ENCODE measurements at regions not wholly inside any gene's neighbourhood (a gene's known extent, or its start where the extent isn't known, plus 50 kb on each side); places are given as distances from the start of the nearest gene placed in this dataset.

DNA sequence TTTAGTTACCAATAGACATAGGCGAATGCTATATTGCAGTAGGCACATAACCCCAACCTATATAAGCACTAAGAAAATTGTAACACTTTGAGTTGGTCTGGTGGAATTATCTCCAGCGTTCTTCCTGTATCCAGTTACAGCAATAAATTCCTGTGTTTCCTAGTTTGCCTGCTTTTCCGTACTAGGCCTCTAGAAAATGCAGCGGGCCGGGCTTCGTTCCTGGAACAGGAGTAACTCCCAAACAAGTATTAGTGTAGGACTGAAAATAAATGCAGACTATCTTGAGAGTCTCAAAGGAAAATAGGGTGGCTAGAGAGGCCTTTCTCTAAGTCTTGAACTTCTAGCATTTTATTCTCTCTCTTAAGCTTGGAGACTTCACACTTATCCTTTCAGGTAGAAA is 159.8 kb downstream of the OR13H1 start:
- CTCF ChIA-PET (ENCODE audit: partially characterized antibody): no interaction called here
- H3K27ac ChIP-seq (ENCODE audit: low read depth, low read length): no peak overlapping the region
- Mint-ChIP-seq H3K27ac (peak overlapping the region in 2 of 7 donors; percentile 90 to 92), H3K36me3 (no peaks in the 10 kb centered on the region), H3K4me3 (peak overlapping the region in 6 of 8 donors; percentile 93 to 97 (median 94)), H3K27me3 (no peaks in the 10 kb centered on the region), H3K4me1 (peaks cover 0 to 5% (median 0%) of the 10 kb centered on the region in 4 donors), H3K9me3 (no peaks in the 10 kb centered on the region)
- no peaks in the 10 kb centered on the region for H3K9me3 ChIP-seq (ENCODE audit: control insufficient read depth in 1 of 2, low read length in 2 of 2)
- no peak for DNase-seq
- intact Hi-C loops (cut with micrococcal nuclease): no loop called here
- H3K4me3 ChIP-seq (ENCODE audit: low read length in 2 of 2): no peak overlapping the region
- H3K4me1 ChIP-seq (ENCODE audit: insufficient read depth, low read length): no peaks in the 10 kb centered on the region
- POLR2A ChIA-PET (ENCODE audit: partially characterized antibody): no interaction called here
- no peaks in the 10 kb centered on the region for H3K27me3 ChIP-seq (ENCODE audit: insufficient read depth, low read length)
- no peaks in the 10 kb centered on the region for H3K36me3 ChIP-seq (ENCODE audit: insufficient read depth, low read length)

GRCh38 chrX:131704136-131704695 is 160.3 kb downstream of the OR13H1 start:
- H3K4me3 Mint-ChIP-seq: peak overlapping the region in 6 of 8 donors; percentile 93 to 97 (median 94)

GRCh38 chrX:131709553-131709952 is 165.7 kb downstream of the OR13H1 start:
- CTCF ChIA-PET (ENCODE audit: partially characterized antibody): no interaction called here
- H3K27ac Mint-ChIP-seq: no peak overlapping the region

More at GRCh38 chrX:131704136-131704695, 160.3 kb downstream of the OR13H1 start:
- ChIA-PET CTCF (ENCODE audit: partially characterized antibody) (no interaction called here), POLR2A (ENCODE audit: partially characterized antibody) (no interaction called here)
- Mint-ChIP-seq H3K4me1 (peaks cover 0 to 5% (median 0%) of the 10 kb centered on the region in 4 donors), H3K27me3 (no peaks in the 10 kb centered on the region), H3K9me3 (no peaks in the 10 kb centered on the region), H3K27ac (peak overlapping the region in 5 of 7 donors; percentile 80 to 94 (median 90)), H3K36me3 (no peaks in the 10 kb centered on the region)
- Histone ChIP-seq H3K27me3 (ENCODE audit: insufficient read depth, low read length) (no peaks in the 10 kb centered on the region), H3K27ac (ENCODE audit: low read depth, low read length) (no peak overlapping the region), H3K36me3 (ENCODE audit: insufficient read depth, low read length) (no peaks in the 10 kb centered on the region), H3K4me3 (ENCODE audit: low read length in 2 of 2) (no peak overlapping the region), H3K4me1 (ENCODE audit: insufficient read depth, low read length) (no peaks in the 10 kb centered on the region), H3K9me3 (ENCODE audit: control insufficient read depth in 1 of 2, low read length in 2 of 2) (no peaks in the 10 kb centered on the region)
- DNase-seq: peak in 4 of 5 donors; percentile 86 to 88 (median 88)
- intact Hi-C loops (cut with micrococcal nuclease): no loop called here

DNA sequence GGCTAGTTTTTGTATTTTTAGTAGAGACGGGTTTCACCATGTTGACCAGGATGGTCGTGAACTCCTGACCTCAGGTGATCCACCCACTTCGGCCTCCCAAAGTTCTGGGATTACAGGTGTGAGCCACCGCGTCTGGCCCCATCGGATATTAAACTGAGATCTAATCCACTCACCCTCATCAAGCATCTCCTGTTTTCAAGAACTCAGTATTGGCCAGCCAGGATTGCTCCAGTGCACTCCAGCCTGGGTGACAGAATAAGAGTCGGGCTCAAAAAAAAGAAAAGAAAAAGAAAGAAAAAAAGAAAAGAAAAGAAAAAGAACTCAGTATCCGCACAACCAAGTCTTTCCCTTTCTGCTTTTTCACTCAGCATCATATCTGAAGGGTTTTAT is 167.6 kb downstream of the OR13H1 start:
- ChIA-PET CTCF (ENCODE audit: partially characterized antibody) (no interaction called here), POLR2A (ENCODE audit: partially characterized antibody) (no interaction called here)
- peaks cover 0 to 4% (median 1%) of the 10 kb centered on the region in 4 donors for H3K4me1 Mint-ChIP-seq
- H3K27ac Mint-ChIP-seq: peak overlapping the region in 1 of 7 donors; percentile 82
- no peaks in the 10 kb centered on the region for H3K36me3 ChIP-seq (ENCODE audit: insufficient read depth, low read length)
- no peaks in the 10 kb centered on the region for H3K9me3 ChIP-seq (ENCODE audit: control insufficient read depth in 1 of 2, low read length in 2 of 2)
- H3K27ac ChIP-seq (ENCODE audit: low read depth, low read length): no peak overlapping the region
- H3K27me3 ChIP-seq (ENCODE audit: insufficient read depth, low read length): no peaks in the 10 kb centered on the region
- intact Hi-C loops (cut with micrococcal nuclease): no loop called here
- no peaks in the 10 kb centered on the region for H3K27me3 Mint-ChIP-seq
- H3K36me3 Mint-ChIP-seq: peaks cover 0 to 2% of the 10 kb centered on the region in 2 donors
- H3K9me3 Mint-ChIP-seq: no peaks in the 10 kb centered on the region
- no peak overlapping the region for H3K4me3 ChIP-seq (ENCODE audit: low read length in 2 of 2)
- DNase-seq: no peak
- H3K4me1 ChIP-seq (ENCODE audit: insufficient read depth, low read length): no peaks in the 10 kb centered on the region
- H3K4me3 Mint-ChIP-seq: peak overlapping the region in 6 of 8 donors; percentile 82 to 89 (median 88)

More at GRCh38 chrX:131709553-131709952, 165.7 kb downstream of the OR13H1 start:
- intact Hi-C loops (cut with micrococcal nuclease): no loop called here
- Mint-ChIP-seq H3K4me3 (no peak overlapping the region), H3K9me3 (no peaks in the 10 kb centered on the region), H3K4me1 (peaks cover 0 to 7% (median 2%) of the 10 kb centered on the region in 4 donors), H3K36me3 (peaks cover 0 to 2% of the 10 kb centered on the region in 2 donors), H3K27me3 (no peaks in the 10 kb centered on the region)
- DNase-seq: no peak
- H3K9me3 ChIP-seq (ENCODE audit: control insufficient read depth in 1 of 2, low read length in 2 of 2): no peaks in the 10 kb centered on the region
- no peaks in the 10 kb centered on the region for H3K36me3 ChIP-seq (ENCODE audit: insufficient read depth, low read length)
- POLR2A ChIA-PET (ENCODE audit: partially characterized antibody): no interaction called here
- H3K4me3 ChIP-seq (ENCODE audit: low read length in 2 of 2): no peak overlapping the region
- H3K27me3 ChIP-seq (ENCODE audit: insufficient read depth, low read length): no peaks in the 10 kb centered on the region
- H3K4me1 ChIP-seq (ENCODE audit: insufficient read depth, low read length): no peaks in the 10 kb centered on the region
- H3K27ac ChIP-seq (ENCODE audit: low read depth, low read length): no peak overlapping the region

- Histone ChIP-seq H3K36me3 (ENCODE audit: insufficient read depth, low read length) (no peaks in the 10 kb centered on the region), H3K4me3 (ENCODE audit: low read length in 2 of 2) (no peak overlapping the region), H3K4me1 (ENCODE audit: insufficient read depth, low read length) (no peaks in the 10 kb centered on the region), H3K9me3 (ENCODE audit: control insufficient read depth in 1 of 2, low read length in 2 of 2) (no peaks in the 10 kb centered on the region), H3K27me3 (ENCODE audit: insufficient read depth, low read length) (no peaks in the 10 kb centered on the region), H3K27ac (ENCODE audit: low read depth, low read length) (no peak overlapping the region)
- Mint-ChIP-seq H3K4me3 (no peak overlapping the region), H3K27me3 (no peaks in the 10 kb centered on the region), H3K4me1 (peaks cover 0 to 18% (median 3%) of the 10 kb centered on the region in 4 donors), H3K27ac (no peak overlapping the region), H3K9me3 (peaks cover 0 to 12% (median 4%) of the 10 kb centered on the region in 8 donors), H3K36me3 (peaks cover 0 to 4% of the 10 kb centered on the region in 2 donors)
- DNase-seq: no peak
- ChIA-PET CTCF (ENCODE audit: partially characterized antibody) (no interaction called here), POLR2A (ENCODE audit: partially characterized antibody) (no interaction called here)
- intact Hi-C loops (cut with micrococcal nuclease): no loop called here
Observed at GRCh38 chrX:131723646-131724045, 179.8 kb downstream of the OR13H1 start.

DNA sequence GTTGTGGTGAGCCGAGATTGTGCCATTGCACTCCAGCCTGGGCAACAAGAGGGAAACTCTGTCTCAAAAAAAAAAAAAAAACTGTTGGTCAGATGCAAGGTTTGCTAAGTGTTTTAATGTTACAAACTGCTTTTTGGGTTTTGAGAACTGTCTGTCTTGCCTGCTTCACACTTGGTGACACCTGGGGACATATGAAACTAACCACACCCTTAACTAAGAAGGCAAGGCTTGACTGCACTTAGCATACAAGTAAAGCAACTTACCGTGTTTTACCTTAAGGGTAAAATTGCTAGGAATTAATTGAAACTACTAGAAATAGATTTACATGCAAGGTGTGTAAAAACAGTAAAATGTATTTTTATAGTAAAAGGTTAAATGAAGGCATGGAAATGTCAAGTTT is 180.4 kb downstream of the OR13H1 start:
- Histone ChIP-seq H3K27ac (ENCODE audit: low read depth, low read length) (no peak overlapping the region), H3K36me3 (ENCODE audit: insufficient read depth, low read length) (no peaks in the 10 kb centered on the region), H3K4me1 (ENCODE audit: insufficient read depth, low read length) (no peaks in the 10 kb centered on the region), H3K9me3 (ENCODE audit: control insufficient read depth in 1 of 2, low read length in 2 of 2) (no peaks in the 10 kb centered on the region), H3K4me3 (ENCODE audit: low read length in 2 of 2) (no peak overlapping the region), H3K27me3 (ENCODE audit: insufficient read depth, low read length) (no peaks in the 10 kb centered on the region)
- intact Hi-C loops (cut with micrococcal nuclease): no loop called here
- H3K4me3 Mint-ChIP-seq: no peak overlapping the region
- H3K36me3 Mint-ChIP-seq: peaks cover 0 to 4% of the 10 kb centered on the region in 2 donors
- peaks cover 0 to 12% (median 4%) of the 10 kb centered on the region in 8 donors for H3K9me3 Mint-ChIP-seq
- ChIA-PET POLR2A (ENCODE audit: partially characterized antibody) (no interaction called here), CTCF (ENCODE audit: partially characterized antibody) (no interaction called here)
- DNase-seq: no peak
- no peaks in the 10 kb centered on the region for H3K27me3 Mint-ChIP-seq
- no peak overlapping the region for H3K27ac Mint-ChIP-seq
- peaks cover 0 to 18% (median 3%) of the 10 kb centered on the region in 4 donors for H3K4me1 Mint-ChIP-seq

DNA sequence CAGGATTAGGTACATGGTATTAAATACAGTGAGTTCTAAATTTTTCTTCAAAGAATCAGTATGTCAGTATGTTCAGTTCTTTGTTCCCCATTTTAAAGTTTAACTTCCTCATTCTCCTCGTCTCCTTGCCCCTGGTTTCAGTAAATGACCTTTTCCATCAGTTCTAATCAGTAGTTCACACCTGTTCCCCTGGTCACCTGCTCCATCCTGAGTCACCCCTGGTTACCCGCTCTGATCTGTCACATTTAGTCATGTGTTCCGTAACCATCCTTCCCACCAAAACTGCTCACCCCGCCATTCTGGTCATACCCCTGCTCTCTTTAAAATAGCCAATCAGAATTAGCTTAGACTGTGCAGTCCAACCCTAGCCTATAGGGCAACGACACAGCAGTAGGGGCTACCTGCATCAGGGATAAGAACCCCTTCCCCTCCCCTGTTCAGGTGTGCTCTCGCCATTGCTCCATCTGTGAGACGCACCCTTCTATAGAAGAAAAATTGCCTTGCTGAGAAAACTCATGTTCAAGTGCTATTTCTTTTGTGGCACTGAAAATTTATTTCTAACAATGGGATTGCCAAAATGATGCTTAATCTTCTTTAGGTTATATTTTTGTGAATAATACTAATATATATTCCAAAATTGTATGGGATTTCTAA is 181.3 kb downstream of the OR13H1 start:
- no peak overlapping the region for H3K4me3 ChIP-seq (ENCODE audit: low read length in 2 of 2)
- no peak for DNase-seq
- H3K36me3 Mint-ChIP-seq: peaks cover 0 to 4% of the 10 kb centered on the region in 2 donors
- no peaks in the 10 kb centered on the region for H3K27me3 Mint-ChIP-seq
- no peak overlapping the region for H3K27ac ChIP-seq (ENCODE audit: low read depth, low read length)
- intact Hi-C loops (cut with micrococcal nuclease): no loop called here
- peaks cover 0 to 12% (median 4%) of the 10 kb centered on the region in 8 donors for H3K9me3 Mint-ChIP-seq
- ChIA-PET CTCF (ENCODE audit: partially characterized antibody) (interaction anchor here (1.1 kb wide), 1 partner anchor 48 kb away, joined by 3 read pairs; no protein-coding TSS in a partner anchor), POLR2A (ENCODE audit: partially characterized antibody) (no interaction called here)
- H3K4me3 Mint-ChIP-seq: no peak overlapping the region
- peaks cover 0 to 18% (median 3%) of the 10 kb centered on the region in 4 donors for H3K4me1 Mint-ChIP-seq
- no peaks in the 10 kb centered on the region for H3K27me3 ChIP-seq (ENCODE audit: insufficient read depth, low read length)
- H3K4me1 ChIP-seq (ENCODE audit: insufficient read depth, low read length): no peaks in the 10 kb centered on the region
- no peaks in the 10 kb centered on the region for H3K9me3 ChIP-seq (ENCODE audit: control insufficient read depth in 1 of 2, low read length in 2 of 2)
- H3K36me3 ChIP-seq (ENCODE audit: insufficient read depth, low read length): no peaks in the 10 kb centered on the region
- H3K27ac Mint-ChIP-seq: no peak overlapping the region

Data from CD4-positive, alpha-beta memory T cell (primary cell).